H9 (cell line): ENCODE measurements at regions not wholly inside any gene's neighbourhood (a gene's known extent, or its start where the extent isn't known, plus 50 kb on each side); places are given as distances from the start of the nearest gene placed in this dataset.

Source experiments
- DNase-seq: peaks from one replicate; pipeline ENCODE4 v3.0.0-alpha.2; 2017
- H2AFZ ChIP-seq: one replicate; pipeline ENCODE4 v1.6.1; 2013; ENCODE audit warnings: mild to moderate bottlenecking, low read length, control low read depth, moderate library complexity
- H2AK5ac ChIP-seq: 2 replicates; pipeline ENCODE4 v1.6.1; 2013; ENCODE audit warnings: low read length, control low read depth, mixed read lengths; ENCODE audit not compliant: insufficient read length
- H2BK120ac ChIP-seq: one replicate; pipeline ENCODE4 v1.6.1; 2013; ENCODE audit warnings: low read depth, mild to moderate bottlenecking, low read length, control low read depth, inconsistent platforms; ENCODE audit not compliant: poor library complexity, severe bottlenecking
- H2BK12ac ChIP-seq: 2 replicates; pipeline ENCODE4 v1.6.1; 2013; ENCODE audit warnings: low read length, control low read depth, mixed read lengths, low read depth; ENCODE audit not compliant: insufficient read length
- H2BK15ac ChIP-seq: 2 replicates; pipeline ENCODE4 v1.6.1; 2013; ENCODE audit warnings: low read depth, low read length, control low read depth
- H2BK20ac ChIP-seq: one replicate; pipeline ENCODE4 v1.6.1; 2013; ENCODE audit warnings: low read depth, mild to moderate bottlenecking, low read length, control low read depth, inconsistent platforms; ENCODE audit not compliant: poor library complexity, severe bottlenecking
- H2BK5ac ChIP-seq: 2 replicates; pipeline ENCODE4 v1.6.1; 2013; ENCODE audit warnings: low read length, control low read depth, mixed read lengths; ENCODE audit not compliant: insufficient read length
- H3K14ac ChIP-seq: 2 replicates; pipeline ENCODE4 v1.6.1; 2013; ENCODE audit warnings: low read length, control low read depth; ENCODE audit not compliant: insufficient read depth
- H3K18ac ChIP-seq: 2 replicates; pipeline ENCODE4 v1.6.1; 2013; ENCODE audit warnings: low read depth, mild to moderate bottlenecking, mixed read lengths, low read length, control low read depth; ENCODE audit not compliant: insufficient read length
- H3K23ac ChIP-seq: 2 replicates; pipeline ENCODE4 v1.6.1; 2013; ENCODE audit warnings: low read length, control low read depth, mixed read lengths, low read depth; ENCODE audit not compliant: insufficient read length
- H3K23me2 ChIP-seq: 2 replicates; pipeline ENCODE4 v1.6.1; 2013; ENCODE audit warnings: low read depth, mild to moderate bottlenecking, mixed read lengths, low read length, control low read depth; ENCODE audit not compliant: insufficient read length, poor library complexity, severe bottlenecking
- H3K27ac ChIP-seq: 2 replicates; pipeline ENCODE4 v1.5.1; 2013; ENCODE audit warnings: low read length, control low read depth, mixed read lengths, low read depth; ENCODE audit not compliant: insufficient read length
- H3K27me3 ChIP-seq: 2 replicates; pipeline ENCODE4 v1.6.1; 2013; ENCODE audit warnings: low read length, control low read depth, inconsistent platforms; ENCODE audit not compliant: insufficient read depth
- H3K4ac ChIP-seq: 2 replicates; pipeline ENCODE4 v1.6.1; 2013; ENCODE audit warnings: low read depth, mild to moderate bottlenecking, control low read depth, inconsistent platforms, low read length, moderate library complexity
- H3K4me1 ChIP-seq: 2 replicates; pipeline ENCODE4 v1.6.1; 2013; ENCODE audit warnings: low read length, control low read depth, inconsistent platforms; ENCODE audit not compliant: insufficient read depth
- H3K4me2 ChIP-seq: 2 replicates; pipeline ENCODE4 v1.6.1; 2013; ENCODE audit warnings: low read length, control low read depth, mixed read lengths; ENCODE audit not compliant: insufficient read length, insufficient read depth
- H3K56ac ChIP-seq: 2 replicates; pipeline ENCODE4 v1.6.1; 2013; ENCODE audit warnings: low read depth, mild to moderate bottlenecking, mixed read lengths, low read length, control low read depth; ENCODE audit not compliant: insufficient read length
- H3K79me1 ChIP-seq: 2 replicates; pipeline ENCODE4 v1.6.1; 2013; ENCODE audit warnings: low read depth, mild to moderate bottlenecking, moderate library complexity, low read length, control low read depth, inconsistent platforms; ENCODE audit not compliant: insufficient read depth, poor library complexity, severe bottlenecking
- H3K79me2 ChIP-seq: 2 replicates; pipeline ENCODE4 v1.6.1; 2013; ENCODE audit warnings: low read length, control low read depth, inconsistent platforms; ENCODE audit not compliant: insufficient read depth
- H3K9ac ChIP-seq: 2 replicates; pipeline ENCODE4 v1.6.1; 2013; ENCODE audit warnings: low read length, control low read depth, mixed read lengths; ENCODE audit not compliant: insufficient read length; ENCODE audit errors: extremely low read depth
- H3K9me3 ChIP-seq: one replicate; pipeline ENCODE4 v1.6.1; 2013; ENCODE audit warnings: low read depth, low read length, inconsistent platforms; ENCODE audit not compliant: control insufficient read depth
- H3T11ph ChIP-seq: one replicate; pipeline ENCODE4 v1.6.1; 2013; ENCODE audit warnings: mild to moderate bottlenecking, low read length, control low read depth, inconsistent platforms
- H4K20me1 ChIP-seq: one replicate; pipeline ENCODE4 v1.6.1; 2013; ENCODE audit not compliant: control insufficient read depth, insufficient read length, insufficient read depth
- H4K5ac ChIP-seq: 2 replicates; pipeline ENCODE4 v1.6.1; 2013; ENCODE audit warnings: low read depth, mild to moderate bottlenecking, mixed read lengths, low read length, control low read depth; ENCODE audit not compliant: insufficient read length
- H4K8ac ChIP-seq: replicated peaks from 2 replicates; pipeline ENCODE4 v1.6.1; 2013; ENCODE audit warnings: low read length, control low read depth, mixed read lengths, low read depth; ENCODE audit not compliant: insufficient read length
- H4K91ac ChIP-seq: 2 replicates; pipeline ENCODE4 v1.6.1; 2013; ENCODE audit warnings: low read depth, mild to moderate bottlenecking, moderate library complexity, mixed read lengths, low read length, control low read depth; ENCODE audit not compliant: insufficient read length
- H3K27ac Mint-ChIP-seq, 3 experiments: 2 replicates in 2 of 3; 3 replicates in 1 of 3; pipeline ENCODE4 v1.8.0; 2020 to 2021; ENCODE audit warnings: mixed read lengths in 3 of 3, mild to moderate bottlenecking in 1 of 3, moderate library complexity in 1 of 3
- H3K27me3 Mint-ChIP-seq: 2 replicates; pipeline ENCODE4 v1.8.0; 2021; ENCODE audit warnings: low read depth, mild to moderate bottlenecking, moderate library complexity, mixed read lengths
- H3K36me3 Mint-ChIP-seq, 3 experiments: 2 replicates in 2 of 3; 3 replicates in 1 of 3; pipeline ENCODE4 v1.8.0; 2020 to 2021; ENCODE audit warnings: low read depth in 3 of 3, mixed read lengths in 3 of 3; ENCODE audit not compliant: insufficient read depth in 1 of 3
- H3K4me1 Mint-ChIP-seq, 2 experiments: 2 replicates each; pipeline ENCODE4 v1.8.0; 2020; ENCODE audit warnings: mixed read lengths in 2 of 2
- H3K4me3 Mint-ChIP-seq, 2 experiments: 2 replicates in 1 of 2; 3 replicates in 1 of 2; pipeline ENCODE4 v1.8.0; 2020 to 2021; ENCODE audit warnings: mild to moderate bottlenecking in 2 of 2, mixed read lengths in 2 of 2, moderate library complexity in 1 of 2
- H3K9me3 Mint-ChIP-seq, 2 experiments: 2 replicates in 1 of 2; 3 replicates in 1 of 2; pipeline ENCODE4 v1.8.0; 2020; ENCODE audit warnings: mild to moderate bottlenecking in 2 of 2, mixed read lengths in 2 of 2, moderate library complexity in 1 of 2
- WGBS: extraction: QIAGEN DNeasy Blood & Tissue Kit; methylation state at CpG from one replicate; pipeline ENCODE4 v1.1.7; 2013; ENCODE audit warnings: missing lambda C conversion rate, low lambda C conversion rate, mixed read lengths; ENCODE audit not compliant: insufficient read length; ENCODE audit errors: extremely low coverage; 5-methylcytosine and 5-hydroxymethylcytosine counted together
- TF ChIP-seq, protein P1 (sequence below): fragments of 200-600 bp; sonication (generic); conservative IDR thresholded peaks from 3 replicates; pipeline ENCODE4 v1.8.0; 2021; ENCODE audit warnings: antibody characterized with exemption, mild to moderate bottlenecking

DNA sequence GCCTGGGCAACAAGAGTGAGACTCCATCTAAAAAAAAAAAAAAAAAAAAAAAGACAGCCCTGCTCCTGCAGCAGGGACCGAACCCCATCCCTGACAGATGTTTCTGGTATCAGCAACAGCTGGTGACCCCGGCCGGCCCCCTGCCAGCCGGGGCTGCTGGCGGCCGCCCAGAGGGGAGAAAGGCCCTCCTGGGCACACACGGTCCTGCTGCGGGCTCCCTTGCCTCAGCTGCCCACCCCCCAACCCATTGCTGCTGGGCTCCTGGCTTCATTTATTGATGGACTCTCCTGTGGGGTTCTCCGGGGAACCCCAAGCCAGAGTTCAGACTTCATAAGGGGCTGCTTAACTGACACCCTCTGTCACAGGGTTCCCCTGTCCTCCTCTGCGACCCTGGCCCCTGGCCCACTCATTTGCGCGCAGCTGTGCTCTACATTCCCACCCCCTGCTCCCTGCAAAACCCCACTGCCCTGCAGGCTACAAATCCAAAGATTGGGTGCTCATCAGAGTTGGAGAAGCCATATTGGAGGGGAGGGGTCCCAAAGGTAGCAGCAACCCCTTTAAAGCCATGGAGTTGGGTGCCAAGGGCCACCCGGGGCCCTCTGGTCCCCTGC lies 103.6 kb upstream of the RTL1 start:
- Histone ChIP-seq H4K8ac (no peak overlapping the region), H4K5ac (no peak overlapping the region), H3K18ac (no peak overlapping the region), H3K14ac (no peak overlapping the region), H3K56ac (no peak overlapping the region), H4K20me1 (no peaks in the 10 kb centered on the region), H3T11ph (no peak overlapping the region), H3K9me3 (no peaks in the 10 kb centered on the region), H2BK20ac (no peak overlapping the region), H2BK12ac (no peak overlapping the region), H2BK120ac (no peak overlapping the region), H3K4me2 (no peak overlapping the region), H4K91ac (no peak overlapping the region), H3K9ac (no peak overlapping the region), H2BK15ac (no peak overlapping the region), H3K23ac (no peak overlapping the region), H3K27me3 (no peaks in the 10 kb centered on the region; the same call in 1 of the 2 replicates), H2BK5ac (no peak overlapping the region), H3K79me2 (no peaks in the 10 kb centered on the region), H3K23me2 (no peaks in the 10 kb centered on the region), H2AK5ac (no peak overlapping the region), H3K27ac (no peak overlapping the region), H3K4ac (no peak overlapping the region), H2AFZ (no peak overlapping the region), H3K4me1 (no peaks in the 10 kb centered on the region), H3K79me1 (no peaks in the 10 kb centered on the region)
- peaks cover 11% of the 10 kb centered on the region for H3K27me3 Mint-ChIP-seq
- WGBS, result no CpG with 5 or more reads among the region's 13 CpGs
- H3K36me3 Mint-ChIP-seq, result 0 out of 7 replicates have a peak, but pooled peaks cover 0 to under 1% (median 0%) of the 10 kb centered on the region in 3 experiments
- peaks cover 7 to 8% of the 10 kb centered on the region in 2 experiments; a peak in 3 of 4 replicates for H3K4me1 Mint-ChIP-seq
- peaks cover 2 to 5% of the 10 kb centered on the region in 2 experiments; a peak in 4 of 5 replicates for H3K9me3 Mint-ChIP-seq
- no peak for DNase-seq
- TF ChIP-seq, protein P1, sequence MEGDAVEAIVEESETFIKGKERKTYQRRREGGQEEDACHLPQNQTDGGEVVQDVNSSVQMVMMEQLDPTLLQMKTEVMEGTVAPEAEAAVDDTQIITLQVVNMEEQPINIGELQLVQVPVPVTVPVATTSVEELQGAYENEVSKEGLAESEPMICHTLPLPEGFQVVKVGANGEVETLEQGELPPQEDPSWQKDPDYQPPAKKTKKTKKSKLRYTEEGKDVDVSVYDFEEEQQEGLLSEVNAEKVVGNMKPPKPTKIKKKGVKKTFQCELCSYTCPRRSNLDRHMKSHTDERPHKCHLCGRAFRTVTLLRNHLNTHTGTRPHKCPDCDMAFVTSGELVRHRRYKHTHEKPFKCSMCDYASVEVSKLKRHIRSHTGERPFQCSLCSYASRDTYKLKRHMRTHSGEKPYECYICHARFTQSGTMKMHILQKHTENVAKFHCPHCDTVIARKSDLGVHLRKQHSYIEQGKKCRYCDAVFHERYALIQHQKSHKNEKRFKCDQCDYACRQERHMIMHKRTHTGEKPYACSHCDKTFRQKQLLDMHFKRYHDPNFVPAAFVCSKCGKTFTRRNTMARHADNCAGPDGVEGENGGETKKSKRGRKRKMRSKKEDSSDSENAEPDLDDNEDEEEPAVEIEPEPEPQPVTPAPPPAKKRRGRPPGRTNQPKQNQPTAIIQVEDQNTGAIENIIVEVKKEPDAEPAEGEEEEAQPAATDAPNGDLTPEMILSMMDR, result no peak
- no peak overlapping the region for H3K27ac Mint-ChIP-seq
- no peak overlapping the region for H3K4me3 Mint-ChIP-seq
